ENCODE measurements at regions not wholly inside any gene's neighbourhood (a gene's known extent, or its start where the extent isn't known, plus 50 kb on each side); places are given as distances from the start of the nearest gene placed in this dataset.

DNA sequence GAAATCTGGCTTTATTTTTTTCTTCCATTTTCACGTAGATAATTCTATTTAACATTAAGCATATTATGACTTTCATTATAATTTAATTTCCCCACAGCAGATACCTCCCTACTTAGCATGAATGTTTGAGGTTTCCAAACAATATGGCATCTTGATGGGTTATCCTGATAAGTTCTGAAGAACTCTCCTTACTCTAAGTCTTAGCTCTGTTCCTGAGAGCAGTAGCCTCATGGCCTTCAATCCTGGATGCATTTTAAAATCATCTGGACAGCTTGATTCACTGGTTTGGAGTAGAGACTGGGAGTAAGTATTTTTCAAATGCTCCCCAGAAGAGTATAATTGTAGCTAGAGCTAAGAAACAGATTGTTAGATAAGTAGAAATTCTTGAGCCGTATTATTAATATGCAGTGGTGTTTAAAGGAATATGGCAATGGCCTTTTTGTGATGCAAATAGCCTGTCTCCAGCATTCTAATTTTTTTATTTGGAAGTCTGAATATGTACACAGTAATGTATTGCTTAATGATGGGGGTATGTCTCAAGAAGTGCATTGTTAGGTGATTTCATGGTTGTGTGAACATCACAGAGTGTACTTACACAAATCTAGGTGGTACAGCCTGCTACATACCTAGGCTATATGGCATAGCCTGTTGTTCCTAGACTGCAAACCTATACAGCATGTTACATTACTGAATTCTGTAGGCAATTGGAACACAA is 110.5 kb upstream of the EEF1E1 start:
- Histone ChIP-seq H3F3A (replicated peaks; ENCODE audit: low read depth) (no peaks in the 10 kb centered on the region), H3K4me1 (ENCODE audit: insufficient read depth) (no peaks in the 10 kb centered on the region), H2AFZ (no peak overlapping the region), H3K27me3 (ENCODE audit: insufficient read depth) (no peaks in the 10 kb centered on the region), H3K36me3 (ENCODE audit: insufficient read depth) (no peaks in the 10 kb centered on the region), H3K4me2 (no peak overlapping the region), H4K20me1 (replicated peaks; ENCODE audit: insufficient read depth) (no peaks in the 10 kb centered on the region), H3K9me2 (ENCODE audit: insufficient read depth) (no peaks in the 10 kb centered on the region), H3K79me2 (replicated peaks; ENCODE audit: insufficient read depth) (no peaks in the 10 kb centered on the region), H3K27ac (ENCODE audit: low read depth) (no peak overlapping the region), H3K4me3 (no peak overlapping the region)
- H3K27ac Mint-ChIP-seq, result no peak overlapping the region
- DNase-seq (ENCODE audit: low spot score) (no peak), ATAC-seq (no peak)
- no peaks in the 10 kb centered on the region for H3K36me3 Mint-ChIP-seq (ENCODE audit: low read depth)
- peaks cover 10% of the 10 kb centered on the region; the same call in 2 of the 3 replicates for H3K4me1 Mint-ChIP-seq
- no peaks in the 10 kb centered on the region for H3K27me3 Mint-ChIP-seq (ENCODE audit: insufficient read depth, low read depth, poor library complexity)
- H3K4me3 Mint-ChIP-seq, result no peak overlapping the region
- TF ChIP-seq NANOG (IDR thresholded peaks at IDR 0.05; ENCODE audit: borderline replicate concordance) (no peak), JUNB (IDR thresholded peaks at IDR 0.05; ENCODE audit: unreplicated experiment) (no peak), CREB1 (CRISPR knock-in tag; IDR thresholded peaks at IDR 0.05; ENCODE audit: low read depth) (no peak), ZNF114 (CRISPR knock-in tag; IDR thresholded peaks at IDR 0.05) (no peak), ETS1 (IDR thresholded peaks at IDR 0.05) (no peak), STAT1 (IDR thresholded peaks at IDR 0.05; ENCODE audit: unreplicated experiment) (no peak), POLR2AphosphoS5 (IDR thresholded peaks at IDR 0.05; ENCODE audit: low read depth) (no peak), ZNF331 (CRISPR knock-in tag; IDR thresholded peaks at IDR 0.05; ENCODE audit: low read depth) (no peak), ZNF462 (CRISPR knock-in tag; IDR thresholded peaks at IDR 0.05) (no peak), EZH2 (IDR thresholded peaks at IDR 0.05; ENCODE audit: low read depth, unreplicated experiment) (no peak), EZH2phosphoT487 (IDR thresholded peaks at IDR 0.05; ENCODE audit: unreplicated experiment) (no peak)
- TF ChIP-seq, protein P1, sequence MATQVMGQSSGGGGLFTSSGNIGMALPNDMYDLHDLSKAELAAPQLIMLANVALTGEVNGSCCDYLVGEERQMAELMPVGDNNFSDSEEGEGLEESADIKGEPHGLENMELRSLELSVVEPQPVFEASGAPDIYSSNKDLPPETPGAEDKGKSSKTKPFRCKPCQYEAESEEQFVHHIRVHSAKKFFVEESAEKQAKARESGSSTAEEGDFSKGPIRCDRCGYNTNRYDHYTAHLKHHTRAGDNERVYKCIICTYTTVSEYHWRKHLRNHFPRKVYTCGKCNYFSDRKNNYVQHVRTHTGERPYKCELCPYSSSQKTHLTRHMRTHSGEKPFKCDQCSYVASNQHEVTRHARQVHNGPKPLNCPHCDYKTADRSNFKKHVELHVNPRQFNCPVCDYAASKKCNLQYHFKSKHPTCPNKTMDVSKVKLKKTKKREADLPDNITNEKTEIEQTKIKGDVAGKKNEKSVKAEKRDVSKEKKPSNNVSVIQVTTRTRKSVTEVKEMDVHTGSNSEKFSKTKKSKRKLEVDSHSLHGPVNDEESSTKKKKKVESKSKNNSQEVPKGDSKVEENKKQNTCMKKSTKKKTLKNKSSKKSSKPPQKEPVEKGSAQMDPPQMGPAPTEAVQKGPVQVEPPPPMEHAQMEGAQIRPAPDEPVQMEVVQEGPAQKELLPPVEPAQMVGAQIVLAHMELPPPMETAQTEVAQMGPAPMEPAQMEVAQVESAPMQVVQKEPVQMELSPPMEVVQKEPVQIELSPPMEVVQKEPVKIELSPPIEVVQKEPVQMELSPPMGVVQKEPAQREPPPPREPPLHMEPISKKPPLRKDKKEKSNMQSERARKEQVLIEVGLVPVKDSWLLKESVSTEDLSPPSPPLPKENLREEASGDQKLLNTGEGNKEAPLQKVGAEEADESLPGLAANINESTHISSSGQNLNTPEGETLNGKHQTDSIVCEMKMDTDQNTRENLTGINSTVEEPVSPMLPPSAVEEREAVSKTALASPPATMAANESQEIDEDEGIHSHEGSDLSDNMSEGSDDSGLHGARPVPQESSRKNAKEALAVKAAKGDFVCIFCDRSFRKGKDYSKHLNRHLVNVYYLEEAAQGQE (IDR thresholded peaks at IDR 0.05; ENCODE audit: unreplicated experiment), result no peak
- TF ChIP-seq, protein P2, sequence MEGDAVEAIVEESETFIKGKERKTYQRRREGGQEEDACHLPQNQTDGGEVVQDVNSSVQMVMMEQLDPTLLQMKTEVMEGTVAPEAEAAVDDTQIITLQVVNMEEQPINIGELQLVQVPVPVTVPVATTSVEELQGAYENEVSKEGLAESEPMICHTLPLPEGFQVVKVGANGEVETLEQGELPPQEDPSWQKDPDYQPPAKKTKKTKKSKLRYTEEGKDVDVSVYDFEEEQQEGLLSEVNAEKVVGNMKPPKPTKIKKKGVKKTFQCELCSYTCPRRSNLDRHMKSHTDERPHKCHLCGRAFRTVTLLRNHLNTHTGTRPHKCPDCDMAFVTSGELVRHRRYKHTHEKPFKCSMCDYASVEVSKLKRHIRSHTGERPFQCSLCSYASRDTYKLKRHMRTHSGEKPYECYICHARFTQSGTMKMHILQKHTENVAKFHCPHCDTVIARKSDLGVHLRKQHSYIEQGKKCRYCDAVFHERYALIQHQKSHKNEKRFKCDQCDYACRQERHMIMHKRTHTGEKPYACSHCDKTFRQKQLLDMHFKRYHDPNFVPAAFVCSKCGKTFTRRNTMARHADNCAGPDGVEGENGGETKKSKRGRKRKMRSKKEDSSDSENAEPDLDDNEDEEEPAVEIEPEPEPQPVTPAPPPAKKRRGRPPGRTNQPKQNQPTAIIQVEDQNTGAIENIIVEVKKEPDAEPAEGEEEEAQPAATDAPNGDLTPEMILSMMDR (conservative IDR thresholded peaks at IDR 0.05; ENCODE audit: low read depth in 2 of 2), result no peak
- H3K9me3 Mint-ChIP-seq, result no peaks in the 10 kb centered on the region

All from GM23338 (cell line).